GM13976 (cell line): ENCODE measurements at regions not wholly inside any gene's neighbourhood (a gene's known extent, or its start where the extent isn't known, plus 50 kb on each side); places are given as distances from the start of the nearest gene placed in this dataset.
A peak's percentile ranks its signal among the peaks of the same experiment; 100 is the strongest.

Experiments
- DNase-seq: peaks from one replicate; pipeline ENCODE4 v3.0.0; 2012; ENCODE audit warnings: low spot score
- CTCF ChIP-seq: IDR thresholded peaks from 2 replicates; pipeline ENCODE4 v1.5.1; 2012; ENCODE audit warnings: borderline replicate concordance, mild to moderate bottlenecking; ENCODE audit not compliant: insufficient read depth; ENCODE audit errors: extremely low read depth, missing control alignments, control extremely low read depth
- in situ Hi-C: fragments of 300-500 bp; cut with MboI; formaldehyde crosslinking; loops from one replicate; pipeline ENCODE4 v1.12.0; 2022; ENCODE audit warnings: low sequenced_read_pairs, mixed read lengths, inconsistent platforms; ENCODE audit not compliant: unreplicated experiment

GRCh38 chr2:105181282-105181681, 60.3 kb upstream of the GPR45 start:
- no peak for TF ChIP-seq CTCF
- in situ Hi-C loops = no loop called here
- no peak for DNase-seq

- no peak for TF ChIP-seq CTCF
- in situ Hi-C loops = no loop called here
- peak; percentile 47 for DNase-seq
Measured at GRCh38 chr2:105183555-105184323, 57.8 kb upstream of the GPR45 start.

GRCh38 chr2:105184420-105184819, 57.1 kb upstream of the GPR45 start:
- in situ Hi-C loops = no loop called here
- no peak for TF ChIP-seq CTCF
- no peak for DNase-seq

- no peak for TF ChIP-seq CTCF
- no peak for DNase-seq
- in situ Hi-C loops = no loop called here
Measured at GRCh38 chr2:105186967-105187498, 54.5 kb upstream of the GPR45 start.

- in situ Hi-C loops = no loop called here
- no peak for TF ChIP-seq CTCF
- DNase-seq = no peak
Measured at GRCh38 chr2:105187531-105187930, 54.0 kb upstream of the GPR45 start.

- in situ Hi-C loops = no loop called here
- no peak for DNase-seq
- no peak for TF ChIP-seq CTCF
Measured at GRCh38 chr2:105188343-105188742, 53.2 kb upstream of the GPR45 start.
